ENCODE measurements at regions not wholly inside any gene's neighbourhood (a gene's known extent, or its start where the extent isn't known, plus 50 kb on each side); places are given as distances from the start of the nearest gene placed in this dataset.

GRCh38 chr10:3868271-3868664 is 83.3 kb upstream of the KLF6 start:
- TF ChIP-seq EZH2 (IDR thresholded peaks at IDR 0.05; ENCODE audit: insufficient read depth, low read length) (no peak), CTCF (IDR thresholded peaks at IDR 0.05; ENCODE audit: insufficient read depth, low read depth, low read length) (no peak)
